Naive thymus-derived CD4-positive, alpha-beta T cell (primary cell): ENCODE measurements at regions not wholly inside any gene's neighbourhood (a gene's known extent, or its start where the extent isn't known, plus 50 kb on each side); places are given as distances from the start of the nearest gene placed in this dataset.

Experiments used
- ATAC-seq: fragments of 150-1000 bp; cut with Tn5 transposase; 2 replicates; pipeline ENCODE4 v1.10.0; 2021; ENCODE audit warnings: mild to moderate bottlenecking, moderate library complexity
- CTCF ChIA-PET: fragments of 350-600 bp; sonication (Branson Sonifier 250); formaldehyde crosslinking; loops from one replicate; lab custom pipeline; 2021; ENCODE audit warnings: antibody characterized with exemption; lab: Charles Lee
- POLR2A ChIA-PET: fragments of 350-600 bp; sonication (Branson Sonifier 250); formaldehyde crosslinking; loops from one replicate; lab custom pipeline; 2021; ENCODE audit warnings: antibody characterized with exemption, inconsistent platforms; lab: Charles Lee
- DNase-seq, 9 donors: peaks; one replicate each; pipeline versions ENCODE4 v3.0.0 to v3.0.0-alpha.2; 2020 to 2022; ENCODE audit warnings: mixed read lengths in 1 of 9
- H3K27ac ChIP-seq: one replicate; pipeline ENCODE4 v1.7.0; 2013; ENCODE audit warnings: mild to moderate bottlenecking, low read depth, low read length, moderate library complexity
- H3K27me3 ChIP-seq, 2 donors: one replicate each; pipeline ENCODE4 v1.7.0; 2013; ENCODE audit warnings: low read length in 2 of 2, mild to moderate bottlenecking in 2 of 2, moderate library complexity in 2 of 2; ENCODE audit not compliant: control insufficient read depth in 2 of 2, insufficient read depth in 2 of 2
- H3K36me3 ChIP-seq, 3 experiments: 1 replicate in 2 of 3; 2 replicates in 1 of 3; pipeline ENCODE4 v1.7.0; 2013; ENCODE audit warnings: low read length in 3 of 3, mild to moderate bottlenecking in 3 of 3, moderate library complexity in 1 of 3; ENCODE audit not compliant: insufficient read depth in 3 of 3, control insufficient read depth in 2 of 3
- H3K4me1 ChIP-seq, 2 donors: one replicate each; pipeline ENCODE4 v1.7.0; 2013; ENCODE audit warnings: low read length in 2 of 2, mild to moderate bottlenecking in 2 of 2, moderate library complexity in 1 of 2; ENCODE audit not compliant: control insufficient read depth in 2 of 2, insufficient read depth in 2 of 2
- H3K4me3 ChIP-seq: 2 replicates; pipeline ENCODE4 v1.7.0; 2013; ENCODE audit warnings: mild to moderate bottlenecking, low read length
- H3K9me3 ChIP-seq, 3 experiments: 1 replicate in 2 of 3; 2 replicates in 1 of 3; pipeline ENCODE4 v1.7.0; 2013; ENCODE audit warnings: low read length in 3 of 3; ENCODE audit not compliant: control insufficient read depth in 2 of 3
- H3K27ac Mint-ChIP-seq, 9 donors: one replicate each; pipeline ENCODE4 v1.8.0; 2020 to 2022; ENCODE audit warnings: mixed read lengths in 9 of 9, mild to moderate bottlenecking in 8 of 9, moderate library complexity in 5 of 9, inconsistent platforms in 2 of 9
- H3K27me3 Mint-ChIP-seq, 5 donors: one replicate each; pipeline ENCODE4 v1.8.0; 2021 to 2022; ENCODE audit warnings: mixed read lengths in 5 of 5, mild to moderate bottlenecking in 1 of 5
- H3K36me3 Mint-ChIP-seq, 5 donors: one replicate each; pipeline ENCODE4 v1.8.0; 2020 to 2022; ENCODE audit warnings: mixed read lengths in 5 of 5, mild to moderate bottlenecking in 3 of 5, inconsistent platforms in 1 of 5
- H3K4me1 Mint-ChIP-seq, 7 donors: one replicate each; pipeline ENCODE4 v1.8.0; 2020 to 2022; ENCODE audit warnings: mixed read lengths in 7 of 7, mild to moderate bottlenecking in 3 of 7, inconsistent platforms in 1 of 7
- H3K4me3 Mint-ChIP-seq, 10 donors: one replicate each; pipeline ENCODE4 v1.8.0; 2020 to 2022; ENCODE audit warnings: mild to moderate bottlenecking in 10 of 10, mixed read lengths in 10 of 10, moderate library complexity in 6 of 10, inconsistent platforms in 2 of 10
- H3K9me3 Mint-ChIP-seq, 11 donors: one replicate each; pipeline ENCODE4 v1.8.0; 2020 to 2022; ENCODE audit warnings: mixed read lengths in 11 of 11, mild to moderate bottlenecking in 4 of 11, inconsistent platforms in 1 of 11, moderate library complexity in 1 of 11
- intact Hi-C, 2 donors: fragments of 100-400 bp; cut with micrococcal nuclease; formaldehyde crosslinking; loops; one replicate each; pipeline ENCODE4 v1.15.1; 2023

GRCh38 chr1:69455718-69456117 is 112.0 kb upstream of the LRRC7 start:
- Histone ChIP-seq H3K4me3 (no peak overlapping the region), H3K27ac (no peak overlapping the region), H3K4me1 (no peaks in the 10 kb centered on the region), H3K36me3 (no peaks in the 10 kb centered on the region), H3K27me3 (no peaks in the 10 kb centered on the region), H3K9me3 (no peaks in the 10 kb centered on the region)
- H3K36me3 Mint-ChIP-seq = no peaks in the 10 kb centered on the region
- no peaks in the 10 kb centered on the region for H3K4me1 Mint-ChIP-seq
- peaks cover 0 to 11% (median 5%) of the 10 kb centered on the region in 11 donors for H3K9me3 Mint-ChIP-seq
- ATAC-seq (no peak), DNase-seq (no peak)
- POLR2A ChIA-PET = no interaction called here
- intact Hi-C loops = no loop called here
- CTCF ChIA-PET = no interaction called here
- H3K4me3 Mint-ChIP-seq = no peak overlapping the region
- no peaks in the 10 kb centered on the region for H3K27me3 Mint-ChIP-seq
- no peak overlapping the region for H3K27ac Mint-ChIP-seq

GRCh38 chr1:69459244-69459643 is 108.5 kb upstream of the LRRC7 start:
- H3K4me3 ChIP-seq = no peak overlapping the region
- CTCF ChIA-PET = no interaction called here
- Mint-ChIP-seq H3K27me3 (no peaks in the 10 kb centered on the region), H3K36me3 (no peaks in the 10 kb centered on the region), H3K27ac (no peak overlapping the region), H3K4me1 (no peaks in the 10 kb centered on the region), H3K4me3 (no peak overlapping the region), H3K9me3 (peaks cover 0 to 6% (median 4%) of the 10 kb centered on the region in 11 donors)
- ATAC-seq = no peak
- no peak for DNase-seq
- H3K4me1 ChIP-seq = no peaks in the 10 kb centered on the region
- intact Hi-C loops = no loop called here
- no peaks in the 10 kb centered on the region for H3K27me3 ChIP-seq
- POLR2A ChIA-PET = no interaction called here
- no peaks in the 10 kb centered on the region for H3K9me3 ChIP-seq
- no peaks in the 10 kb centered on the region for H3K36me3 ChIP-seq
- no peak overlapping the region for H3K27ac ChIP-seq

GRCh38 chr1:69475021-69475420 is 92.7 kb upstream of the LRRC7 start:
- Mint-ChIP-seq H3K4me1 (no peaks in the 10 kb centered on the region), H3K4me3 (no peak overlapping the region), H3K27me3 (no peaks in the 10 kb centered on the region), H3K27ac (no peak overlapping the region), H3K9me3 (peaks cover 0 to 15% (median 4%) of the 10 kb centered on the region in 11 donors), H3K36me3 (no peaks in the 10 kb centered on the region)
- H3K4me3 ChIP-seq = no peak overlapping the region
- ChIA-PET POLR2A (no interaction called here), CTCF (no interaction called here)
- no peak overlapping the region for H3K27ac ChIP-seq
- H3K9me3 ChIP-seq = no peaks in the 10 kb centered on the region
- H3K4me1 ChIP-seq = no peaks in the 10 kb centered on the region
- H3K36me3 ChIP-seq = no peaks in the 10 kb centered on the region
- no peak for ATAC-seq
- DNase-seq = no peak
- H3K27me3 ChIP-seq = no peaks in the 10 kb centered on the region
- intact Hi-C loops = no loop called here

DNA sequence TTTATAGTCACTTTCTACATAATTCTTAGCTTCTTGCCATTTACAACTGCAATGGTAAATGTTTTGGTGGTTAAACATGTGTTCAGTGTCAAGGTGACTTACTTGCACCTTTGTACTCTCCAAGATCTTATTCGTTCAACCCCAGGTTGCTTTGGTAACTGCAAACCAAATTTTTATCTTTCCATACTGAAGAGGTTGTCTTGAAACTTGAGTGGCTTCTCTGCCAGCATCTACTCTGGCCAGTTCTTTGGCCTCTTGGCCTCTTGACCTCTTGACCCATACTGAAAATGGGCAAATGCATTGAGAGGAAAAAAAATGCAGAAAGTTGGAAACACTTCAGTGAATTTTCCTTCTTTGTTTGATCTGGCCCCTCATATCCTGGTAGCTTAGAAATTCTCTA is 88.0 kb upstream of the LRRC7 start:
- intact Hi-C loops = no loop called here
- no peaks in the 10 kb centered on the region for H3K9me3 ChIP-seq
- POLR2A ChIA-PET = no interaction called here

DNA sequence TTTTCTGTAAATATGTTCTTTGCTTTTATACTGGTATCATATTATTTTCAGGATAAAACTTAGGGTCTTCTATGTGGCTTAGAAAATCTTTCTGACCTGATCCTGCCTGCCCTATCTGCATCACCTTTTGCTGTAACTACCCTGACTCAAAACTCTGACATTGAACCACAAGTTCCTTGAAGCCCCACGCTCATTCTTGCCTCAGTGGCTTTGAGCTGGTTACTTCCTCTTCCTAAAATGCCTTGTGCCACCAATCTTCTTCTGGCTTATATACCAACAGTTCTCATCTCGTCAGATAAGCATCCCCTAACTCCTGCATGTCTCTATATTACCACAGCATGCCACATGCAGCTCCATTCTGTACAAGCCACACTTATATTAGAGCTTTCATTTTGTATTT is 84.5 kb upstream of the LRRC7 start:
- H3K4me1 Mint-ChIP-seq = no peaks in the 10 kb centered on the region
- Histone ChIP-seq H3K9me3 (no peaks in the 10 kb centered on the region), H3K27me3 (no peaks in the 10 kb centered on the region), H3K36me3 (no peaks in the 10 kb centered on the region), H3K4me3 (no peak overlapping the region), H3K27ac (no peak overlapping the region), H3K4me1 (no peaks in the 10 kb centered on the region)
- no peak for DNase-seq
- ChIA-PET POLR2A (interaction anchor here (0.6 kb wide), 1 partner anchor 69 kb away, joined by 4 read pairs; no protein-coding TSS in a partner anchor), CTCF (no interaction called here)
- peaks cover 0 to 7% (median 3%) of the 10 kb centered on the region in 11 donors for H3K9me3 Mint-ChIP-seq
- H3K27ac Mint-ChIP-seq = no peak overlapping the region
- peaks cover 0 to 5% (median 0%) of the 10 kb centered on the region in 5 donors for H3K36me3 Mint-ChIP-seq
- H3K27me3 Mint-ChIP-seq = no peaks in the 10 kb centered on the region
- no peak for ATAC-seq
- no peak overlapping the region for H3K4me3 Mint-ChIP-seq
- intact Hi-C loops = no loop called here

More for the DNA sequence above, 88.0 kb upstream of the LRRC7 start:
- Mint-ChIP-seq H3K36me3 (no peaks in the 10 kb centered on the region), H3K27me3 (no peaks in the 10 kb centered on the region), H3K9me3 (peaks cover 0 to 5% (median 0%) of the 10 kb centered on the region in 11 donors), H3K4me1 (no peaks in the 10 kb centered on the region), H3K27ac (no peak overlapping the region), H3K4me3 (no peak overlapping the region)
- Histone ChIP-seq H3K4me1 (no peaks in the 10 kb centered on the region), H3K27me3 (no peaks in the 10 kb centered on the region), H3K36me3 (no peaks in the 10 kb centered on the region), H3K4me3 (no peak overlapping the region), H3K27ac (no peak overlapping the region)
- ATAC-seq (no peak), DNase-seq (no peak)
- CTCF ChIA-PET = no interaction called here

GRCh38 chr1:69485616-69486015 is 82.1 kb upstream of the LRRC7 start:
- CTCF ChIA-PET = no interaction called here
- no peak overlapping the region for H3K4me3 Mint-ChIP-seq

GRCh38 chr1:69491416-69491815 is 76.3 kb upstream of the LRRC7 start:
- Histone ChIP-seq H3K27ac (no peak overlapping the region), H3K27me3 (no peaks in the 10 kb centered on the region), H3K9me3 (no peaks in the 10 kb centered on the region), H3K4me3 (no peak overlapping the region), H3K36me3 (no peaks in the 10 kb centered on the region), H3K4me1 (no peaks in the 10 kb centered on the region)
- no peak for ATAC-seq
- intact Hi-C loops = no loop called here
- POLR2A ChIA-PET = no interaction called here
- Mint-ChIP-seq H3K9me3 (peaks cover 0 to 23% (median 8%) of the 10 kb centered on the region in 11 donors), H3K36me3 (peaks cover 0 to 5% (median 0%) of the 10 kb centered on the region in 5 donors), H3K27ac (no peak overlapping the region), H3K4me1 (no peaks in the 10 kb centered on the region), H3K4me3 (no peak overlapping the region), H3K27me3 (no peaks in the 10 kb centered on the region)
- no peak for DNase-seq
- CTCF ChIA-PET = no interaction called here

More at GRCh38 chr1:69485616-69486015, 82.1 kb upstream of the LRRC7 start:
- Histone ChIP-seq H3K4me3 (no peak overlapping the region), H3K4me1 (no peaks in the 10 kb centered on the region), H3K27ac (no peak overlapping the region), H3K27me3 (no peaks in the 10 kb centered on the region), H3K36me3 (no peaks in the 10 kb centered on the region), H3K9me3 (no peaks in the 10 kb centered on the region)
- DNase-seq = no peak
- intact Hi-C loops = no loop called here
- Mint-ChIP-seq H3K27ac (no peak overlapping the region), H3K4me1 (no peaks in the 10 kb centered on the region), H3K27me3 (no peaks in the 10 kb centered on the region), H3K36me3 (peaks cover 0 to 5% (median 0%) of the 10 kb centered on the region in 5 donors), H3K9me3 (peaks cover 0 to 23% (median 5%) of the 10 kb centered on the region in 11 donors)
- ATAC-seq = no peak
- POLR2A ChIA-PET = no interaction called here
